H9 (cell line): ENCODE measurements at regions not wholly inside any gene's neighbourhood (a gene's known extent, or its start where the extent isn't known, plus 50 kb on each side); places are given as distances from the start of the nearest gene placed in this dataset.

ENCODE experiments used
- DNase-seq: peaks from one replicate; pipeline ENCODE4 v3.0.0-alpha.2; 2017
- H2AFZ ChIP-seq: one replicate; pipeline ENCODE4 v1.6.1; 2013; ENCODE audit warnings: mild to moderate bottlenecking, low read length, control low read depth, moderate library complexity
- H2AK5ac ChIP-seq: 2 replicates; pipeline ENCODE4 v1.6.1; 2013; ENCODE audit warnings: low read length, control low read depth, mixed read lengths; ENCODE audit not compliant: insufficient read length
- H2BK120ac ChIP-seq: one replicate; pipeline ENCODE4 v1.6.1; 2013; ENCODE audit warnings: low read depth, mild to moderate bottlenecking, low read length, control low read depth, inconsistent platforms; ENCODE audit not compliant: poor library complexity, severe bottlenecking
- H2BK12ac ChIP-seq: 2 replicates; pipeline ENCODE4 v1.6.1; 2013; ENCODE audit warnings: low read length, control low read depth, mixed read lengths, low read depth; ENCODE audit not compliant: insufficient read length
- H2BK15ac ChIP-seq: 2 replicates; pipeline ENCODE4 v1.6.1; 2013; ENCODE audit warnings: low read depth, low read length, control low read depth
- H2BK20ac ChIP-seq: one replicate; pipeline ENCODE4 v1.6.1; 2013; ENCODE audit warnings: low read depth, mild to moderate bottlenecking, low read length, control low read depth, inconsistent platforms; ENCODE audit not compliant: poor library complexity, severe bottlenecking
- H2BK5ac ChIP-seq: 2 replicates; pipeline ENCODE4 v1.6.1; 2013; ENCODE audit warnings: low read length, control low read depth, mixed read lengths; ENCODE audit not compliant: insufficient read length
- H3K14ac ChIP-seq: 2 replicates; pipeline ENCODE4 v1.6.1; 2013; ENCODE audit warnings: low read length, control low read depth; ENCODE audit not compliant: insufficient read depth
- H3K18ac ChIP-seq: 2 replicates; pipeline ENCODE4 v1.6.1; 2013; ENCODE audit warnings: low read depth, mild to moderate bottlenecking, mixed read lengths, low read length, control low read depth; ENCODE audit not compliant: insufficient read length
- H3K23ac ChIP-seq: 2 replicates; pipeline ENCODE4 v1.6.1; 2013; ENCODE audit warnings: low read length, control low read depth, mixed read lengths, low read depth; ENCODE audit not compliant: insufficient read length
- H3K23me2 ChIP-seq: 2 replicates; pipeline ENCODE4 v1.6.1; 2013; ENCODE audit warnings: low read depth, mild to moderate bottlenecking, mixed read lengths, low read length, control low read depth; ENCODE audit not compliant: insufficient read length, poor library complexity, severe bottlenecking
- H3K27ac ChIP-seq: 2 replicates; pipeline ENCODE4 v1.5.1; 2013; ENCODE audit warnings: low read length, control low read depth, mixed read lengths, low read depth; ENCODE audit not compliant: insufficient read length
- H3K27me3 ChIP-seq: 2 replicates; pipeline ENCODE4 v1.6.1; 2013; ENCODE audit warnings: low read length, control low read depth, inconsistent platforms; ENCODE audit not compliant: insufficient read depth
- H3K4ac ChIP-seq: 2 replicates; pipeline ENCODE4 v1.6.1; 2013; ENCODE audit warnings: low read depth, mild to moderate bottlenecking, control low read depth, inconsistent platforms, low read length, moderate library complexity
- H3K4me1 ChIP-seq: 2 replicates; pipeline ENCODE4 v1.6.1; 2013; ENCODE audit warnings: low read length, control low read depth, inconsistent platforms; ENCODE audit not compliant: insufficient read depth
- H3K4me2 ChIP-seq: 2 replicates; pipeline ENCODE4 v1.6.1; 2013; ENCODE audit warnings: low read length, control low read depth, mixed read lengths; ENCODE audit not compliant: insufficient read length, insufficient read depth
- H3K56ac ChIP-seq: 2 replicates; pipeline ENCODE4 v1.6.1; 2013; ENCODE audit warnings: low read depth, mild to moderate bottlenecking, mixed read lengths, low read length, control low read depth; ENCODE audit not compliant: insufficient read length
- H3K79me1 ChIP-seq: 2 replicates; pipeline ENCODE4 v1.6.1; 2013; ENCODE audit warnings: low read depth, mild to moderate bottlenecking, moderate library complexity, low read length, control low read depth, inconsistent platforms; ENCODE audit not compliant: insufficient read depth, poor library complexity, severe bottlenecking
- H3K79me2 ChIP-seq: 2 replicates; pipeline ENCODE4 v1.6.1; 2013; ENCODE audit warnings: low read length, control low read depth, inconsistent platforms; ENCODE audit not compliant: insufficient read depth
- H3K9ac ChIP-seq: 2 replicates; pipeline ENCODE4 v1.6.1; 2013; ENCODE audit warnings: low read length, control low read depth, mixed read lengths; ENCODE audit not compliant: insufficient read length; ENCODE audit errors: extremely low read depth
- H3K9me3 ChIP-seq: one replicate; pipeline ENCODE4 v1.6.1; 2013; ENCODE audit warnings: low read depth, low read length, inconsistent platforms; ENCODE audit not compliant: control insufficient read depth
- H3T11ph ChIP-seq: one replicate; pipeline ENCODE4 v1.6.1; 2013; ENCODE audit warnings: mild to moderate bottlenecking, low read length, control low read depth, inconsistent platforms
- H4K20me1 ChIP-seq: one replicate; pipeline ENCODE4 v1.6.1; 2013; ENCODE audit not compliant: control insufficient read depth, insufficient read length, insufficient read depth
- H4K5ac ChIP-seq: 2 replicates; pipeline ENCODE4 v1.6.1; 2013; ENCODE audit warnings: low read depth, mild to moderate bottlenecking, mixed read lengths, low read length, control low read depth; ENCODE audit not compliant: insufficient read length
- H4K8ac ChIP-seq: replicated peaks from 2 replicates; pipeline ENCODE4 v1.6.1; 2013; ENCODE audit warnings: low read length, control low read depth, mixed read lengths, low read depth; ENCODE audit not compliant: insufficient read length
- H4K91ac ChIP-seq: 2 replicates; pipeline ENCODE4 v1.6.1; 2013; ENCODE audit warnings: low read depth, mild to moderate bottlenecking, moderate library complexity, mixed read lengths, low read length, control low read depth; ENCODE audit not compliant: insufficient read length
- H3K27ac Mint-ChIP-seq, 3 experiments: 2 replicates in 2 of 3; 3 replicates in 1 of 3; pipeline ENCODE4 v1.8.0; 2020 to 2021; ENCODE audit warnings: mixed read lengths in 3 of 3, mild to moderate bottlenecking in 1 of 3, moderate library complexity in 1 of 3
- H3K27me3 Mint-ChIP-seq: 2 replicates; pipeline ENCODE4 v1.8.0; 2021; ENCODE audit warnings: low read depth, mild to moderate bottlenecking, moderate library complexity, mixed read lengths
- H3K36me3 Mint-ChIP-seq, 3 experiments: 2 replicates in 2 of 3; 3 replicates in 1 of 3; pipeline ENCODE4 v1.8.0; 2020 to 2021; ENCODE audit warnings: low read depth in 3 of 3, mixed read lengths in 3 of 3; ENCODE audit not compliant: insufficient read depth in 1 of 3
- H3K4me1 Mint-ChIP-seq, 2 experiments: 2 replicates each; pipeline ENCODE4 v1.8.0; 2020; ENCODE audit warnings: mixed read lengths in 2 of 2
- H3K4me3 Mint-ChIP-seq, 2 experiments: 2 replicates in 1 of 2; 3 replicates in 1 of 2; pipeline ENCODE4 v1.8.0; 2020 to 2021; ENCODE audit warnings: mild to moderate bottlenecking in 2 of 2, mixed read lengths in 2 of 2, moderate library complexity in 1 of 2
- H3K9me3 Mint-ChIP-seq, 2 experiments: 2 replicates in 1 of 2; 3 replicates in 1 of 2; pipeline ENCODE4 v1.8.0; 2020; ENCODE audit warnings: mild to moderate bottlenecking in 2 of 2, mixed read lengths in 2 of 2, moderate library complexity in 1 of 2
- CTCF ChIP-seq: fragments of 200-600 bp; sonication (generic); conservative IDR thresholded peaks from 3 replicates; pipeline ENCODE4 v1.8.0; 2021; ENCODE audit warnings: antibody characterized with exemption, mild to moderate bottlenecking
- WGBS: extraction: QIAGEN DNeasy Blood & Tissue Kit; methylation state at CpG from one replicate; pipeline ENCODE4 v1.1.7; 2013; ENCODE audit warnings: missing lambda C conversion rate, low lambda C conversion rate, mixed read lengths; ENCODE audit not compliant: insufficient read length; ENCODE audit errors: extremely low coverage; 5-methylcytosine and 5-hydroxymethylcytosine counted together

- Histone ChIP-seq H3K23me2 (no peaks in the 10 kb centered on the region), H2BK20ac (no peak overlapping the region), H3K56ac (no peak overlapping the region), H2BK15ac (no peak overlapping the region), H4K20me1 (no peaks in the 10 kb centered on the region), H3K23ac (no peak overlapping the region), H2AK5ac (no peak overlapping the region), H3K18ac (no peak overlapping the region), H3T11ph (no peak overlapping the region), H3K14ac (no peak overlapping the region), H4K5ac (no peak overlapping the region), H3K4ac (no peak overlapping the region), H2BK120ac (no peak overlapping the region), H2BK12ac (no peak overlapping the region), H2AFZ (no peak overlapping the region), H3K4me2 (no peak overlapping the region), H3K79me1 (no peaks in the 10 kb centered on the region), H2BK5ac (no peak overlapping the region), H3K4me1 (no peaks in the 10 kb centered on the region), H3K9me3 (no peaks in the 10 kb centered on the region), H4K91ac (no peak overlapping the region), H3K79me2 (no peaks in the 10 kb centered on the region), H3K27me3 (no peaks in the 10 kb centered on the region), H3K9ac (no peak overlapping the region), H3K27ac (no peak overlapping the region), H4K8ac (no peak overlapping the region)
- peaks cover 0 to 3% (median 0%) of the 10 kb centered on the region in 3 experiments; a peak in 1 of 7 replicates for H3K36me3 Mint-ChIP-seq
- H3K27ac Mint-ChIP-seq: no peak overlapping the region
- H3K9me3 Mint-ChIP-seq: peaks cover 0 to 32% of the 10 kb centered on the region in 2 experiments; a peak in 3 of 5 replicates
- TF ChIP-seq CTCF: no peak
- WGBS: no CpG with 5 or more reads among the region's 3 CpGs
- no peaks in the 10 kb centered on the region; the same call in 1 of the 2 replicates for H3K27me3 Mint-ChIP-seq
- no peak overlapping the region for H3K4me3 Mint-ChIP-seq
- H3K4me1 Mint-ChIP-seq: no peaks in the 10 kb centered on the region
- no peak for DNase-seq
Measured at GRCh38 chrX:42490111-42490510, 287.9 kb downstream of the PPP1R2C start.
